Activated CD8-positive, alpha-beta memory T cell treated with anti-CD3 and anti-CD28 coated beads for 1 hour (primary cell): ENCODE measurements at regions not wholly inside any gene's neighbourhood (a gene's known extent, or its start where the extent isn't known, plus 50 kb on each side); places are given as distances from the start of the nearest gene placed in this dataset.
A peak's percentile ranks its signal among the peaks of the same experiment; 100 is the strongest.

Experiments
- DNase-seq, 2 donors: peaks; one replicate each; pipeline ENCODE4 v3.0.0-alpha.2; 2020; ENCODE audit warnings: low read depth in 1 of 2; ENCODE audit errors: extremely low read depth in 1 of 2

DNA sequence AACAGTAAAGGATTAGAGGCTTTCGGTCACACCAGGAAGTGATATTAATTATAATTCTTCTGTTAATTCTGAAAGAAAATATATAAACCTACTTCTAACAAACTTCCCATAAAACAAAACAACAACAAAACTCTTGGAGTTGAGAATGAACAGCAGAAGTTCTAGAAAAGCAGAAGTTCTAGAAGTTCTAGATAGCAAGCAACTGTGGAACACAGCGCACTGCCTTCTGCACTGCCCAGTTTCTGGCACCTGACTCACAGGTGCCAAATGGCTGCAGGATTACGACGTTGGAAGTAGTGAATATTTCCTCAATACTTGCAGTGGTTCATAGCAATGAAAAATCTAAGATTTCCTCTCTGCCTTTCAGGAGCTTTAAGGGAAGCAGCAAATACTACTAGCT is 132.2 kb downstream of the OR13A1 start:
- no peak for DNase-seq

DNA sequence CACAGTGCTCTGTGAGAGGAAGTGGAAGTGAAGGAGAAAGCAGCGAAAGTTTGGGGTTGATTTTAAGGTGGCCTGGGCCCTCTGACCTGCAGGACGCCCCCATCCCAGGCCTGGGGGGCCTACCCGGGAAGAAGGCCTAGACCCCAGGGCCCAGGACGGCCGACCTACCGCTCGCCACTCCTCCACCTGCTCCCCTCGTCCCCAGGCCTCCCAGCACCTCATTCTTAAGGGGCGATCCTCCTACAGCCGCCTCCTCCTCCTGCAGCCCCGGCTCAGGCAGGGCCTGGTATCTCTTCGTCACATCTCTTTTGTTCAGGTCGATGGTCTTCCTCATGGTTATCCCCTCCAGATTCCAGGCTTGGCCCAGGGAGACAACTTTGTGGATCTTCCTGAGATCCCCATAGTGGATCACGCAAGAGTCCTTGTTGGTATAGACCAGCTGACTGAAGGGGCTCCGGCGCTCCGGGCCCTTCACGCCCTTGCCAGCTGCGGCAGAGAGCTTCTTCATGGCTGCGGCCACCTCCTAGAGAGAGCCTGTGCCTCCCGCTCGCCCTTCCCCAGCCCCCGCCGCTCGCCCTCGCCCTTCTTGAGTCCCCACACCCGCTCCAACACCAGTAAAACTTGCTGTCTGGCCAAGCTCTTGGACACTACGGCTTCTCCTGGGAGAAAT is 117.5 kb downstream of the OR13A1 start:
- no peak for DNase-seq

DNA sequence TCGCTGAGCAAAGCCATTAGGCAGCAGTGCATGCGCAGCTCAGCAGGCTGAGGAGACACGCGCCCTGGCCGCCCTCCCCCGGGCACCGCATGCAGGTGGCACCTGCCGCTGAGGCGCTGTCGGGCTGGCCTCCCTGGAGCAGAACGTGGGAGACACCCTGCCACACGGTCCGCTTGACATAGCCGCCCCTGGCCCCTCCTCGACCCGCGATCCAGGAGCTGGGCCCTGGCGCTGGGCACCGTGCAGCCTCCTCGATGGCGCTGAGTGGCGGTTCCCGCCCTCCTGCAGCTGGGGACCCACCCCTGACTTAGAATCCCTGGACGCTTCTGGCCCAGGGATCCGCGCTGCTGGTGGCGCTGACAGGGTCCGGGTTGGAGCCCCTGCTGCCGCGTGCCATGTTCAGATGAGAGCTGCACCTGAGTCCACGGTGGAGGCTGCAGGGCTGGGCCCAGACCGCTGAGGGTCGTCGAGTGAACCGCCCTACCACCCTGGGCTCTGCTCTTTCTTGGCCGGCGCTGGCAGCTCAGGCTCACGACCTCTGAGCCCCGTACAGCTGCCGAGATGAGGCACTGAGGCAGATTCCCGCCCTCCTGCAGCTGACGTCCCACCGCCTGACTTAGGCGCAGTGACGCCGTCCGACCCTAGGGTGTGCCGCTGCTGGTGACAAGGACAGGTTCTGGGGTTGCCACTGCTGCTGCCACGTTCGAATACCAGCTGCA is 116.8 kb downstream of the OR13A1 start:
- no peak for DNase-seq

DNA sequence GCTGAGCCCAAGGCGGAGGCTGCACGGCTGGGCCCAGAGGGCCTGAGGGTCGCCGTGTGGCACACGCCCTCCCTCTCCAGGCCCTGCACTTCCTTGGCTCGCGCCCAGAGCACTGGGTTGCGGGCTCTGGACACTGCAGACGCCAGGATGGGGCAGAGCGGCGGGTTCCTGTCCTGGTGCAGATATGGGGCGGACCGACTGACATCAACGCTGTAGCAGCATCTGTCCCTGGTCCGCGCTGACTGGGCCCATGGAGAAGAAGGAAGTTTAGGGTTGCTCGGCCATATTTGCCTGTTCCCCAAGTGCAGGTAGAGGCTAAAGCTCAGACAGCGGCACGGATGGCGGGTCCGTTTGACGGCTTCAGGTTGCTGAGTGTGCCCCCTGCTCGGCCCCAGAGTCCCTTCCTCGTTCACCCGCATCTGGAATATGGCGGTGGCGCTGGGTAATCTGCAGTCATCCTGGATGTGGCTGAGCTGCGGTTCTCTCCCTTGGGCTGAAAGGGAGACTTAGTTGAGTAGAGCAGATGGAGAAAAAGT is 116.1 kb downstream of the OR13A1 start:
- DNase-seq, result no peak

DNA sequence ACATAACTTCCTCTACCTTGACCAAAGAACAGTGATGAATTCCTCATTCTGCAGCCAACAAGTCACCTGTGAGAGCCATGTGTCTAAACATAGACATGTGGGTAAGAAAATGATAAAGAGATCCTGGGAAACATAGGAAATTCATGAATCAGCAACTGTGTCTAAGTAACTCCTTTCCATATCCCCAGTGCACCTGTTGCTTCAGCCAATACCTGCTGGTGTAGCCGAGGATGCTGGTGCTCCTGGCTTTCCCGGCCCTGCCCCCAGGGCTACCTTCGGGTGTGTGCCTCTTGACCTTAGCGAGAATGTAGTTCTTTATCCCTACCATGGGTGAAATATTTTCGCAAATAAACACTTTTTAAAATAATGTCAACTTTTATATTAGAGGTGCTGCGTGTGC is 114.1 kb downstream of the OR13A1 start:
- DNase-seq, result no peak

DNA sequence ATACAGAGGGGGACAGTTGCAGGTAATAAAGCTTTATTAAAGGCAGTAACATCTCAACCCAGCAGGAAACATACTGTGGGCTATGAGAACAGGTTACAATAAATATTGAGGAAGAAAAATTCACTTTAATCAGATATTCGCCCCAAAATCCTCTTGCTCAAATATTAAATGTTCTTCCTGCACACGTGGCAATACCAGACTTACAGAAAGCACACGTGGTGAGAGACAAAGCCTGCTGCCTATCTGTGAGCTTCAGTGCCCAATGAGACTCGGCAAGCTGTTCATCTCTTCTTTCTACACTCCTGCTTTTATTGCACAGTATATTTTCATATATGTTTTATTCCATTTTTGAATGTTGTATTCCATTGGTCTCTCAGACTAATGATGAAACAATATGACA is 113.2 kb downstream of the OR13A1 start:
- DNase-seq, result no peak

DNA sequence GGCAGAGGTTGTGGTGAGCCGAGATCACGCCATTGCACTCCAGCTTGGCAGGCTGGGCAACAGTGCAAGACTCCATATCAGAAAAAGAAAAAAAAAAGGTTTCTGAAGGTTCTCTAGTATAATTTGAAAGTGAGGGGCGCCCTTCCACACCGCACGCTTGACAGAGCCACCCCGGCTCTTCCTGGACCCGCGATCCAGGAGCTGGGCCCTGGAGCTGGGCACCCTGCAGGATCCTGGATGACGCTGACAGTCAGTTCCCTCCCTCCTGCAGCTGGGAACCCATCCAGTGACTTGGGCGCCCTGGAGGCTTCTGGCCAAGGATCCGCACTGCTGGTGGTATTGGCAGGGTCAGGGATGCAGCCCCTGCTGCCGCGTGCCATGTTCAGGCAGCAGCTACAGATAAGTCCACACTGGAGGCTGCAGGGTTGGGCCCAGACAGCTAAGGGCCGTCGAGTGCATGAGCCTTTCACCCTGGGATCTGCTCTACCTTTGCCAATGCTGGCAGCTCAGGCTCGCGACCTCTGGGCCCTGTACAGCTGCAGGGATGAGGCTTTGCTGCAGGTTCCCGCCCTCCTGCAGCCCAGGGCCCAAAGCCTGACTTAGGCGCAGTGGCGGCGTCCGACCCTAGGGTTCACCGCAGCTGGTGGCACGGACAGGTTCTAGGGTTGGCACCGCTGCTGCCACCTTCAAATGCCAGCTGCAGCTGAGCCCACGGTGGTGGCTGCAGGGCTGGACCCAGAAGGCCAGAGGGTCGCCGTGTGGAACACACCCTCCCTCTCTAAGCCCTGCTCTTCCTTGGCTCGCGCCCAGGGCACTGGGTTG is 110.2 kb downstream of the OR13A1 start:
- DNase-seq, result no peak

DNA sequence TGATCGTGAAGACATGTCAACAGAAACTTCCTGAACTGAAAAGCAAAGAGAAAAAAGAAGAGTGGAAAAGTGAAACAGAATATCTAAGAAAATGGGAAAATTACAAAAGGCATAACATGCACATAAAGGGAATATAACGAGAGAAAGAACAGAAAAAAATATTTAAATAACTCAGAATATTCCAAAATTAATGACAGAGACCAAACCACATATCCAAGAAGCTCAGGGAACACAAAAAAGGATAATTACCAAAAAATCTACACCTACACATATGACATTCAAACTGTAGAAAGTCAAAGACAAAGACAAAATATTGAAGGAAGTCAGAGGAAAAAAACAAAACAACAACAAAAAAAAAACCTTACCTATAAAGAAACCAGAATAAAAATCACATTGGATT is 105.5 kb downstream of the OR13A1 start:
- DNase-seq, result no peak

DNA sequence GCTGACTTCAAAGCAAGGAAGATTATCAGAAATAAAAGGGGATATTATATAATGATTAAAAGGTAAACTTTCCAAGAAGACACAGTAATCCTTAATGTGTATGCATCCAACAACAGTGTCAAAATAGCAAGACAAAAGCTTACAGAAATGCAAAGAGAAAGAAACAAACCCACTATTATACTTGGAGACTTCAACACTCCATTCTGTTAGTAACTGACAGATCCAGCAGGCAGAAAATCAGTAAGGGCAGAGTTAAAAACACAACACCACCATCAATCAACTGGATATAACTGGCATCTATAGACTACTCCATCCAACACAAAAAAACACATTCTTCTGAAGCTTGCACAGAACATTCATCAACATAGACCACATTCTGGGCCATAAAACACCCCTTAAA is 103.8 kb downstream of the OR13A1 start:
- no peak for DNase-seq

DNA sequence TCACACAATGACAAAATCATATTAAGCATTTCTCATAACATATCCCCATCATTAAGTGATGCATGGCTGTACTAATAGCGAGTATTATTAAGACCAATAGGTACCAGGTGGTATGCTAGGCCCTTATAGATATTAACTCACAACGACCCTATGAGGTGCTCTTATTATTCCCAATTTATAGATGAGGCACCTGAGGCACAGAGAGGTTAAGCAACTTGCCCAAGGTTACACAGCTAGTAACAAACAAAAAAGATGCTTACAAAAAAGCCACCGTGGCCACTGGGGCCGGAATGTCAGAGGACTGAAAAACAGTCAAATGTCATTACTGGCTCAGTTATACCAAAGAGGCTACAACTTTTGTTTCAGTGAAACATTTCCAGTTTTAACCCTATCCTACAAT is 96.0 kb downstream of the OR13A1 start:
- DNase-seq, result no peak

DNA sequence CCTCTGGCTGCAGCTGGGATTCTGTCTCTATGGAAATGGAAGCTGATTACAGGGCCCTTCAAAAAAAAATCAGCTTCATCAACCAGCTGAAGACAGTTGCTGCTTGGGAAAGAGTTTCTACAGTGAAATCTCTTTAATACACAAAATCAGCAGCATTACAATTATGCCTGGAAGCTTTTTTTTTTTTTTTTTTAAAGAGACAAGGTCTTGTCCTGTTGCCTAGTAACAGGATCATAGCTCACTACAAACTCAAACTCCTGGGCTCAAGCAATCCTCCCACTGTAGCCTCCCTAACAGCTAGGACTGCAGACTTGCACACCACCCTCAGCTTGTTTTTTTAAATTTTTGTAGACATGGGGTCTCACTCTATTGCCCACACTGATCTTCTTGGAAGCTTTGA is 94.5 kb downstream of the OR13A1 start:
- DNase-seq, result no peak

DNA sequence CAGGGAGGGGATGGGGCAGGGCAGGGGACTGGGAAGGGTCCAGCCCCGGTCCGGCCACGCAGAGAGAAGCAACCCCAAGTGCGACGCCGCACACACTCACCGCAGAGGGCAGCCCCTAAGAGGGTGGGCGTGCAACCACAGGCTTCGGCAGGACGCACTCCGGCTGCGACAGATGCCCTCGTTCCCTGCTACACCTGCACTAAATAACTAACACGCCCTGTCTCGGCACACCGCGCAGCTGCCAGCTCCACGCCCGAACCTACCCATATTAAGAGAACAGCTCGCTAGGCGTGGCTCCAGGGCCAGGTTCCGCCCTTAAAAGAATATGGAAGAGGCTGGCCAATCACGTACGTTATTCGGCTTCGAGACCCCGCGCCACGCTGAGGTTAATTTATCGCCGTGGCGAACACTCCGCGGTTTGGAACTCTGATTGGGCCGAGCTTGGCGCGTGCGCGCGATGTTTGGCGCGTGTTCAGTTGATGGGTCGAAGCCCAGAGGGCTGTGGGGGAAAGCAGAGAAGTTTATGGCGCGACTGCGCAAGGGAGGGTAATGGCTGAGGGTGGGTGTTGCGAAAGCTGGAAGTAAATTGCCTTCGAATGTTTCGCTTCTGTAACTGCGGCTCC is 91.1 kb downstream of the OR13A1 start:
- DNase-seq, result no peak

DNA sequence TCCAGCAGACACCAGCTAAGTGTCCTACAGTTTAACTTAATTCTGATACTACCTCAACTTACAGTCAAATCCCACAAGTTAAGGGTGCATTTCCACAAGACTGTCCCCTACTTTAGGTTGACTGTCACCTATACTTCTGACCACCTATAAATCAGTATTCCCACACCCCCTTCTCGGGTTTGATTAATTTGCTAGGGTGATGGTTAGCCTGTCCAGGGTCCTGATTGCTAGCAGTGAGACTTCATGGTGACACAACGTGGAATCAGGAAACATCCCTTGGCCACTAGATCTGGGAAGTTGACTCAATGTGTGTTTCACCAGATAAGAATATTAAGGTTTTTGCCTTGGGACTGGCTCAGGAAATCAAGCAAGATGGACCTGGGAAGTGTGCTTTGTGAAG is 88.4 kb downstream of the OR13A1 start:
- DNase-seq, result no peak

DNA sequence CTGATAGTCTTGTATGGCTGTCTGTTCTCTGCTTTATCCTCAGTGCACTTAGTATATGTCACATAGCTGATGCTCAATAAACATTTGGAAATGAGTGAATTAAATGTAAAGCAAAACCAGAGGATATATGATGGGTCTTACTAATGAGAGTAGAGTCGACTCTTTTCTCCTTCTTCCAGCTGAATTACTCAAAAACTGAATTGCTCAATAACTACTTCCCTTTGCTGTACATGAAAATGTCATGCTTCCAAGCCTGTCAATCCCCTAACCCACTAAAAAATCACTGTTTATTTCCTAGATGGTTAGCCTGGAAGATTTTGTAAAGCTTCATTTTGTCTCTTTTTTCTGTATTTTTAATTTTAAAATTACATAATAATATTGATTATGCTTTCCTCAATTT is 88.0 kb downstream of the OR13A1 start:
- DNase-seq, result no peak

DNA sequence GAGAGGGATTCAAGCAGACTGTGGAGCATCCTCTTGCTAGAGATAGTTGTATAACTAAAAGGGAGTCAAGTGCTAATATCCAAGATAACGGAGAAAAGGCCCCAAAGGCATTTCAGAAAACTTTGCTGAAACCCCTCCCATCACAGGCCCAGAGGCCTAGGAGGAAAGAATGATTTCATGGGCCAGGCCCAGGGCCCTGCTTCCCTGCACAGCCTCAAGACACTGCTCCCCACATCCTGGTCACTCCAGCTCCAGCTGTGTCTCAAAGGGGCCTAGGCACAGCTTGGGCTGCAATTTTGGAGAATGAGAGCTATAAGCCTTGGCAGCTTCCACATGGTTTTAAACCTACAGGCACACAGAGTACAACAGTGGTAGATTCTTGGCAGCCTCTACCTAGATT is 85.6 kb downstream of the OR13A1 start:
- no peak for DNase-seq

DNA sequence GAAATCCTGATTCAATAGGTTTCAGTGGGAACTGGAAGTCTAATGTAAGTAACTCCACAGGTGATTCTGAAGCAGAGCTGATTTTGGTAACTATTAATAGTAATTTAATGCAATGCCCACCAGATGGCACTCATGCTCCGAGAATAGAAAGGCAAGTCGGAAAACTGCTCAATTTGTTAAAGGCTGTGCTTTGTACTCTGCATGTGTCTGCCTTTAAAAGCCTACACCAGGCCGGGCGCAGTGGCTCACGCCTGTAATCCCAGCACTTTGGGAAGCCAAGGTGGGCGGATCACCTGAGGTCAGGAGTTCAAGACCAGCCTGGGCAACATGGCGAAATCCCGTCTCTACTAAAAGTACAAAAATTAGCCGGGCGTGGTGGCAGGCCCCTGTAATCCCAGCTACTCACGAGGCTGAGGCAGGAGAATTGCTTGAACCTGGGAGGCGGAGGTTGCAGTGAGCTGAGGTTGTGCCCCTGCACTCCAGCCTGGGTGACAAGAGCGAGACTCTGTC is 80.1 kb downstream of the OR13A1 start:
- DNase-seq, result peak; percentile 19 to 26

DNA sequence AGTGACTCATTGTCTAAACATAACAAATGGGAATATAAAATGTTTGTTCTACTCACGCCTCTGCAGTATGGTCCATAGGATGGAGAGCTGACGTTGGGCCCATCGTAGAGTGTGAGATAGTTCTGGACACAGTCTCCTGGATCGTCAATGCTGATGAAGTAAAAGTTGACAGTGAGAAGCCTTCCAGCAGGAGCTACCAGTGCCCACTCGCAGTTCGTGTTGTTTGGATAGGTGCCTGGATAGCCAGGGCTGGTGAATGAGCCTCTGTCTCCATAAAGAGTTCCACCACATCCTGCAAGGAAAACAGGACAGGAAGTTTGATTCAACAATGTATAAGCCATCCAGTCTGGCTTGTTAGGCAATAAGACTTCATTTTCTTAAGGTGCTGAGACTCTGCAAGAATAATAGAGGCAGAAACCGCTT is 79.6 kb downstream of the OR13A1 start:
- DNase-seq, result no peak

DNA sequence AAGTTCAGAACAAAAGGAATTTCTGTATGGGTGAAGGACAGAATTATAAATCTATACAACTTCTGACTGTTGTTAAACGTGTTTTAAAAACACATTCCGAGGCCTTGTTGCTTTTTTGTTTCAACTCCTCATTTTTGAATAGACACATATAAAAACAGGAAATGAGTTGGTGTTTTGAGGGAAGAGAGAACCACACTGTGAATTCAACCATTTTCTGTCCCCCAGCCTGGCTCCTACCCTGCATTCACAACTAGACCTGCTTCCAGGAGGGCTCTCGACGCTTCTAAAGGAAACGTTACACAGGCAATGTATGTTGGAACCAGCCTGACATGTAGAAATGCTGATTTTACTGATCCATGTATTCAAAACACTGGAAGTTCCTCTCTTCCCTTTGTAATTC is 76.5 kb downstream of the OR13A1 start:
- no peak for DNase-seq

DNA sequence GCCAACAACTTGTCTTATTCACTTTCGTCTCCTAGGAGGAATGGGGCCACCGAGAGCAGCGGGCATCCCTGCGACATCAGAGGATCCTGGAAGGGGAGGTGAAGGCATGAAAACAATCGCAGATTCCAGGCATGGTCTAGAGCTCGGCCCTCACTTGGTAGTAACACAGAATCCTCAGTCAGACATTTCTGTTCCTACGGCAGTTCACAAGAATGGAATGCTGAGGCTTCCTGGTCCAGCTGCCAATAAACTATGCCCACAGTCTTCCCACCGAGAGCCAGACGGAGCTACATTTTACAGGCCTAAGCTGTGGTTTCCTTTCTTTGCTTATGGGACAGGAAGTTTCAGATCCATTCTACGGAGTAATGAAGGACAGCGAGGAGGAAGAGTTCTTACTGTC is 75.8 kb downstream of the OR13A1 start:
- DNase-seq, result no peak

DNA sequence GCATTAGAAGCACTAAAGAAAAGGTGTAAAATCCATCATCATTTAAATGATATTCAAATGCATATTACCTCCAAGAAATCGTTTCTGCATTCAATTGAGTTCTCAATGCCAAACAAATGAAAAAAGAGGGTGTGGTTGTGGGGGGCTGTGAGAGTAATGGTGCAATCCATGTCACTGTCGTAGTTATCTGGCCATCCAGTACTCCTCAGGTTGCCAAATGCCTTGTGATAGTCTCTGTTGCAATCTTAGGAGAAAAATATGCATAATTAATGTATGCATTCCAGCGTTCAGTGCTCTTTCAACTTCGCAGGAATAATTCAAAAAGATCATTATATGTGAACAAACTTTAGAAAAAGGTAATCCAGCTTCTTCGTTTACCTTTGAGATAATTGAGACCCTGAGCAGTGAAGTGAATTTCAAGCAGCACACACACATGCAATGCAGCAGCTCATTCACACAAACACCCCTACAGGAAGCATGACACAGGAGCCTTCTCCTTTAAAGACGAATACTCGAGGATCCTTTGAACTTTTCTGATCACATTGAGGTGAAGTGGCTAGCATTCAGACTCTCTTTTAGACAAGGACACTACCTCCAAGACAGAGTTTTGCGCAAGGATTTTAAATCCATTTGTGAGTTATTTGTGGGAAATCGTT is 73.4 kb downstream of the OR13A1 start:
- no peak for DNase-seq

DNA sequence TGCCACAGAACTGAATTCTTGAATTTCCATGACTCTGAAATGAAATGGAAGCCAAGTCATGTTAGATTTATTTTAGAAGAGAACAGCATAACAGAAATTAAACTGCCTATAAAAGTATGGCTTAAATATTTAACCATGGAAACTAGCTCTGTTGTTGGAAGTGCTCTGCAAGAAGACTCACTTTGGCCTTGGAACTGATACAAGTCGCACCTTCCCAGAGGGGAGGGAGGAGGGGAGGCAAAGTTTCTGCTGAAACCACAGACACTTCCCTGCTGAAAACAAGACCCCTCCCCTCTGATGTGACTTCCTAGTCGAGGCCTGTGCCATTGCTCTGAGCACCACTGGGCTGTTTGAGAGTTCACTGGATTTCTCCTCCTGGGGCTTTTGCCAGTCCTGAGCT is 72.1 kb downstream of the OR13A1 start:
- no peak for DNase-seq
